ENCODE measurements at regions not wholly inside any gene's neighbourhood (a gene's known extent, or its start where the extent isn't known, plus 50 kb on each side); places are given as distances from the start of the nearest gene placed in this dataset.

DNA sequence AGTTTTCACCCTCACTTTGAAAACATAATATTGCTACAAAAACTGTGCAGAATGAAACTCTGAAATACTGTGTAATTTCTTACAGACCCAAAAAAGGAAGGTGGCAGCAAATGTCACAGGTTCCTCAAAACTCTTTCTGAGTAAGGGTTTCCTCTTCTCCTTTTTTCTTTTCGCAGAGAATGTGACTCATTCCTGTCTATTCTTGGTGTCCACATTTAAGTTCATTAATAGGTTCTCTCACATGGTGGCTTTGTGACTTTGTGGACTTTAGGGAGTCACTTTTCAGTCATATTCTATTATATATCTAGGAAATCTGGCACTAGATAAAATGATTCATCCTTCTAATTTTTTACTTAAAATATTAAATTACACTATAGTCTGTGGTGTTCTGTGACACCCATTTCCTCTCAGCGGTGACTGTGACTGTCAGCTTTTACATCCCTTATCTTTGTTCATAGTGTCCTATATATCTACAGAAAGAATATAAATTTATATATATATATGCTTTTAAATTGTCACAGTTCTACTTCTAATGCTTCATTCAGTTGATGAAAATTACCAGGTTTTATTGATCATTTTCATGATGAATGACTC lies 126.8 kb upstream of the HCRTR2 start:
- CTCF ChIA-PET, result no interaction called here
- POLR2A ChIA-PET (ENCODE audit: low non-redundant PET), result interaction anchor here (0.6 kb wide), 1 partner anchor 484 kb away, joined by 3 read pairs; no protein-coding TSS in a partner anchor
- no peak for DNase-seq (ENCODE audit: low spot score)

DNA sequence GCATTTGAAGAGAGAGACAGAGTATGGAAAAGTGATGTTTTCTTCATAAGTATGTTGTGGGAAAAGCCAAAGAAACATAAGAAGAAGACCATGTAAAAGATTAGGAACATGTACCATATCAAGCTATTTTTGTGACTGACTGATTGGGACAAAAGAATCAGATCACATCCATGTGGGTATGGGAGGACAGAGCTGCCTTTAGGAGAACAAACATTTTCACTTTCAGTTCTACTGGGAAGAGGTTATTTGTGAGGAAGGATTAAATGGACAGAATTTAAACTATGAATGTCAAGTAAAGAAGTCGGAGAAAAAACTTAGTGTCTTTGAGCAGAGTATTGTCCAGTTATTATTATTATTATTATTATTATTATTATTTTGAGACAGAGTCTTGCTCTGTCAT lies 124.4 kb upstream of the HCRTR2 start:
- no peak overlapping the region for H3K27ac ChIP-seq
- no peak for DNase-seq (ENCODE audit: low spot score)
- CTCF ChIA-PET, result interaction anchor here (1.1 kb wide), 1 partner anchor 10 kb away, joined by 3 read pairs; no protein-coding TSS in a partner anchor
- POLR2A ChIA-PET (ENCODE audit: low non-redundant PET), result no interaction called here
- TF ChIP-seq, protein P1, sequence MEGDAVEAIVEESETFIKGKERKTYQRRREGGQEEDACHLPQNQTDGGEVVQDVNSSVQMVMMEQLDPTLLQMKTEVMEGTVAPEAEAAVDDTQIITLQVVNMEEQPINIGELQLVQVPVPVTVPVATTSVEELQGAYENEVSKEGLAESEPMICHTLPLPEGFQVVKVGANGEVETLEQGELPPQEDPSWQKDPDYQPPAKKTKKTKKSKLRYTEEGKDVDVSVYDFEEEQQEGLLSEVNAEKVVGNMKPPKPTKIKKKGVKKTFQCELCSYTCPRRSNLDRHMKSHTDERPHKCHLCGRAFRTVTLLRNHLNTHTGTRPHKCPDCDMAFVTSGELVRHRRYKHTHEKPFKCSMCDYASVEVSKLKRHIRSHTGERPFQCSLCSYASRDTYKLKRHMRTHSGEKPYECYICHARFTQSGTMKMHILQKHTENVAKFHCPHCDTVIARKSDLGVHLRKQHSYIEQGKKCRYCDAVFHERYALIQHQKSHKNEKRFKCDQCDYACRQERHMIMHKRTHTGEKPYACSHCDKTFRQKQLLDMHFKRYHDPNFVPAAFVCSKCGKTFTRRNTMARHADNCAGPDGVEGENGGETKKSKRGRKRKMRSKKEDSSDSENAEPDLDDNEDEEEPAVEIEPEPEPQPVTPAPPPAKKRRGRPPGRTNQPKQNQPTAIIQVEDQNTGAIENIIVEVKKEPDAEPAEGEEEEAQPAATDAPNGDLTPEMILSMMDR (conservative IDR thresholded peaks at IDR 0.05; ENCODE audit: low read depth), result no peak

More for the DNA sequence above, 126.8 kb upstream of the HCRTR2 start:
- H3K27ac ChIP-seq, result no peak overlapping the region
- TF ChIP-seq, protein P1 (conservative IDR thresholded peaks at IDR 0.05; ENCODE audit: low read depth), result no peak

DNA sequence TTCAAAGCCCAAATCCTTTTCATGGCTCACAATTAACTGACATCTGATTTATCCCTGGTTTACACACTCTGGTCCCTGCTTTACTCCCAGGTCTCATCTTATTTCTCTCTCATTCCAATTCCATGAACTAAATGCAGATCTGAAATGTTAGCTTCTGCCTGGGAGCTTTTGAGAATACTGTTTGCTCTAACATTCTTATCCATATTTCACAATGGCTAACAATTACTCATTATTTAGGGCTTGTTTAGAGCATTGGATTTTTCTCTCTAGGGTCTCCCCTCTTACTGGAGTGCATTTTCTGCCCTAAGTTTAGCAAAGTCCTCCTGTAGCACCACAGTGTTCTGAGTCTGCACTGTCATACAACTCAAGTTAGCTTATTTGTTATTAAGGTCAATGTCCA lies 121.5 kb upstream of the HCRTR2 start:
- no peak overlapping the region for H3K27ac ChIP-seq
- POLR2A ChIA-PET (ENCODE audit: low non-redundant PET), result no interaction called here
- CTCF ChIA-PET, result no interaction called here
- TF ChIP-seq, protein P1 (conservative IDR thresholded peaks at IDR 0.05; ENCODE audit: low read depth), result no peak
- DNase-seq (ENCODE audit: low spot score), result no peak

DNA sequence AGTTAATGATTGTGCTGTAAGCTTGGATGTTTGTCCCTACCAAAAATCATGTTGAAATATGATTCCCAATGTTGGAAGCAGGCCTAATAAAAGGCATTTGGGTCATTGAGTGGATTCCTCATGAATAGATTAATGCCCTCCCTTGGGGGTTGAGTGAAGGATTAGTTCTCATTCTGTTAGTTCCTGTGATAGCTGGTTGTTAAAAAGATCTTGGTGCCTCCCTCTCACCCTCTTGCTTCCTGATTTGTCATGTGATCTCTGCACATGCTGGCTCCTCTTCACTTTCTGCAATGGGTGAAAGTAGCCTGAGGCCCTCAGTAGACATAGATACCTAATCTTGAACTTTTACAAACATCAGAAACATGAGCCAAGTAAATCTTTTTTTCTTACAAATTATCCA lies 115.6 kb upstream of the HCRTR2 start:
- no peak for DNase-seq (ENCODE audit: low spot score)
- ChIA-PET CTCF (interaction anchor here (0.6 kb wide), 2 partner anchors 9 to 362 kb away, joined by 3 to 5 read pairs; no protein-coding TSS in a partner anchor), POLR2A (ENCODE audit: low non-redundant PET) (no interaction called here)
- H3K27ac ChIP-seq, result no peak overlapping the region
- TF ChIP-seq, protein P1 (conservative IDR thresholded peaks at IDR 0.05; ENCODE audit: low read depth), result no peak

DNA sequence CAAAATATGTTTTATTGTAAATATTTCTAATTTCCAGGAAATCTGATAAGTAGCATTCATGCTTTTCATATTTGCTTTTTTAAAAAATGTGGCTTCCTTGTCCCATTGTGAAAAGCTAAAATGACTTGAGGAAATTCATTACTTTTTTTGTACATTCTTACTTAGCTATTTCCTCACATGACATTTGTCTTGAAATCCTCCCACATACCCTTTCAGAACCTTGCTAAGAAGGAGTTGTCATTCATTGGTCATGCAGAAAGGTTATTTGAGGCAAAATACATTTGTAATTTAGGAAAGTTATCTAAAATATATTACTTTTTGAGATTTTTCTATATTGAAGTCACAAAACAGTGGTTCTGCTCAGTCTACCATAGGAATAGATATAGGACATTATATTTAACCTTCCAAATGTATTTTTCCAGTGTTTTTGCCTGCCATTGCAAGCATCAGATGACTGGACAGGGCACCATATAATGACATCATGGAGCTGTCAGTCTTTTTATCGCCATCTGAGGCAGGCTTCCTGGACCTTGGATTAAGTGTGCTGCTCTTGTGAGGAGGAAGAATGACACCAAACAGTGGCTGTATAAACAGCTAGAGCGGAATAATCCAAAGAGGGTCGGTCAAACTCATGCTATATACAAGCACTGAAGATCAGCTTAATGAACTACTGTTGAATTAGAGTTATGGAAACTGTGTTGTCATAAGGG lies 109.4 kb upstream of the HCRTR2 start:
- ChIA-PET CTCF (interaction anchor here (0.6 kb wide), 1 partner anchor 1249 kb away, joined by 3 read pairs; no protein-coding TSS in a partner anchor), POLR2A (ENCODE audit: low non-redundant PET) (no interaction called here)
- DNase-seq (ENCODE audit: low spot score), result no peak
- no peak overlapping the region for H3K27ac ChIP-seq
- TF ChIP-seq, protein P1 (conservative IDR thresholded peaks at IDR 0.05; ENCODE audit: low read depth), result no peak

DNA sequence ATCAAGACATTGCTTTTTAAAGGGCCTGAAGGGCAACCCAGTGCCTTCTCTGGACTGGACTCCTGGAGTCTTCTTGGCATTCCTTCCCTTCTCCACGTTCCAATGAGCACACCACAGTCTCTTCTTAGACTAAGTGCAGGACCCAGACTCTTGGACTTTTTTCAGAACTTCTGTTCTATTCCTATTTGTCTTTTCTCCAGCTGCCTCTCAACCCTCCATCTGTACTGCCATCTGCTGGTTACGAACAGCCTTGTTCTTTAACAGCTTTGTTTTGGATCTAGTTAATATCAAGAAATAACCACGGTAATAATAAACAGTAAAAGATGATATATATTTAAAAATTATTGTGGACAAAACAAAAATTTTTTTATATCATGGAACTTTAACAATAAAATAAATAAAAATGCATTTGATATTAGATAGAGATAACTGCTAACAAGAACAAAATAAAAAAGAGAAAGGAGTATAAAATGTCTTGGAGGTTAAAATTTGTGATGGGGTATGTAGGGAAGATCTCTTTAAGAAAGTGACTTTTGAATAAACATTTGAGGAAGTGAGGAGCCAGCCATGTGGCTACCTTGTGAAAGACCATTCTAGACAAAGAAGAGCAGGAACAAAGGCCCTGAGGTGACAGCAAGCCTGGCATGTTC lies 105.1 kb upstream of the HCRTR2 start:
- POLR2A ChIA-PET (ENCODE audit: low non-redundant PET), result no interaction called here
- DNase-seq (ENCODE audit: low spot score), result peak; percentile 35
- H3K27ac ChIP-seq, result no peak overlapping the region
- TF ChIP-seq, protein P1 (conservative IDR thresholded peaks at IDR 0.05; ENCODE audit: low read depth), result peak; percentile 73
- CTCF ChIA-PET, result interaction anchor here (0.6 to 2.0 kb wide), 18 partner anchors 8 to 1083 kb away, joined by 3 to 10 read pairs (median 4); no protein-coding TSS in a partner anchor
